CD14-positive monocyte (primary cell): ENCODE measurements at regions not wholly inside any gene's neighbourhood (a gene's known extent, or its start where the extent isn't known, plus 50 kb on each side); places are given as distances from the start of the nearest gene placed in this dataset.

Source experiments
- DNase-seq, 3 donors: peaks; one replicate each; pipeline ENCODE4 v3.0.0-alpha.2; 2011 to 2022
- H2AFZ ChIP-seq: 2 replicates; pipeline ENCODE4 v1.6.0; 2012; ENCODE audit warnings: mild to moderate bottlenecking, low read depth, low read length, inconsistent platforms; ENCODE audit not compliant: insufficient read depth, poor library complexity, severe bottlenecking
- H3K27ac ChIP-seq, 2 donors: 1 replicate in 1 of 2; 2 replicates in 1 of 2; pipeline ENCODE4 v1.5.1; 2012 to 2013; ENCODE audit warnings: low read length in 2 of 2, control low read depth in 1 of 2, inconsistent platforms in 1 of 2, low read depth in 1 of 2, mild to moderate bottlenecking in 1 of 2
- H3K27me3 ChIP-seq, 2 donors: one replicate each; pipeline versions ENCODE4 v1.6.0 to v1.6.1; 2011 to 2013; ENCODE audit warnings: low read length in 2 of 2; ENCODE audit not compliant: control insufficient read depth in 2 of 2, insufficient read depth in 2 of 2
- H3K36me3 ChIP-seq, 2 donors: replicated peaks in 1 of 2; 1 replicate in 1 of 2; 2 replicates in 1 of 2; pipeline versions ENCODE4 v1.5.1 to v1.6.1; 2012 to 2013; ENCODE audit warnings: low read length in 2 of 2, control low read depth in 1 of 2, inconsistent platforms in 1 of 2, mild to moderate bottlenecking in 1 of 2; ENCODE audit not compliant: insufficient read depth in 2 of 2, control insufficient read depth in 1 of 2
- H3K4me1 ChIP-seq, 2 donors: 1 replicate in 1 of 2; 2 replicates in 1 of 2; pipeline versions ENCODE4 v1.5.1 to v1.6.1; 2012 to 2013; ENCODE audit warnings: low read length in 2 of 2, control low read depth in 1 of 2, inconsistent platforms in 1 of 2, mild to moderate bottlenecking in 1 of 2, moderate library complexity in 1 of 2; ENCODE audit not compliant: insufficient read depth in 2 of 2, control insufficient read depth in 1 of 2
- H3K4me2 ChIP-seq: replicated peaks from 2 replicates; pipeline ENCODE3; 2012; ENCODE audit warnings: low read length, moderate library complexity, mild to moderate bottlenecking; ENCODE audit not compliant: poor library complexity, severe bottlenecking; ENCODE audit errors: extremely low read depth
- H3K4me3 ChIP-seq, 3 experiments: fragments of 200-600 bp in 1 of 3; sonication (generic) in 1 of 3; replicated peaks in 1 of 3; 1 replicate in 2 of 3; 2 replicates in 1 of 3; pipeline ENCODE4 v1.5.1; 2011 to 2013; ENCODE audit warnings: low read length in 3 of 3, mild to moderate bottlenecking in 3 of 3, control low read depth in 2 of 3, low read depth in 2 of 3, inconsistent platforms in 1 of 3, moderate library complexity in 1 of 3
- H3K79me2 ChIP-seq: 2 replicates; pipeline ENCODE4 v1.6.0; 2012; ENCODE audit warnings: mild to moderate bottlenecking, control low read depth, inconsistent platforms, low read length, moderate library complexity; ENCODE audit not compliant: insufficient read depth
- H3K9ac ChIP-seq: 2 replicates; pipeline ENCODE4 v1.6.0; 2017; ENCODE audit warnings: low read length, mild to moderate bottlenecking; ENCODE audit not compliant: insufficient read depth, poor library complexity, severe bottlenecking
- H3K9me3 ChIP-seq, 2 donors: replicated peaks in 1 of 2; 1 replicate in 1 of 2; 2 replicates in 1 of 2; pipeline versions ENCODE4 v1.5.1 to v1.6.1; 2012 to 2013; ENCODE audit warnings: low read length in 2 of 2, control low read depth in 1 of 2; ENCODE audit not compliant: control insufficient read depth in 1 of 2, insufficient read depth in 1 of 2
- H4K20me1 ChIP-seq: 2 replicates; pipeline ENCODE4 v1.6.0; 2012; ENCODE audit warnings: mild to moderate bottlenecking, low read length, control low read depth, moderate library complexity; ENCODE audit not compliant: insufficient read depth
- H3K27ac Mint-ChIP-seq, 7 donors: one replicate each; pipeline ENCODE4 v1.8.0; 2020; ENCODE audit warnings: mild to moderate bottlenecking in 7 of 7, mixed read lengths in 7 of 7, moderate library complexity in 6 of 7, inconsistent platforms in 2 of 7
- H3K27me3 Mint-ChIP-seq, 3 donors: one replicate each; pipeline ENCODE4 v1.8.0; 2021 to 2022; ENCODE audit warnings: low read depth in 3 of 3, mild to moderate bottlenecking in 3 of 3, mixed read lengths in 3 of 3, moderate library complexity in 3 of 3, inconsistent platforms in 1 of 3
- H3K36me3 Mint-ChIP-seq, 2 donors: one replicate each; pipeline ENCODE4 v1.8.0; 2020; ENCODE audit warnings: mixed read lengths in 2 of 2, inconsistent platforms in 1 of 2, mild to moderate bottlenecking in 1 of 2
- H3K4me1 Mint-ChIP-seq: one replicate; pipeline ENCODE4 v1.8.0; 2020; ENCODE audit warnings: mild to moderate bottlenecking, mixed read lengths
- H3K4me3 Mint-ChIP-seq, 2 donors: one replicate each; pipeline ENCODE4 v1.8.0; 2020; ENCODE audit warnings: mild to moderate bottlenecking in 2 of 2, mixed read lengths in 2 of 2, moderate library complexity in 1 of 2
- H3K9me3 Mint-ChIP-seq, 7 donors: one replicate each; pipeline ENCODE4 v1.8.0; 2020 to 2022; ENCODE audit warnings: mixed read lengths in 7 of 7, mild to moderate bottlenecking in 6 of 7, moderate library complexity in 6 of 7, inconsistent platforms in 2 of 7
- CTCF ChIP-seq: fragments of 200-600 bp; IDR thresholded peaks from one replicate; pipeline ENCODE4 v1.8.0; 2022; ENCODE audit warnings: antibody characterized with exemption, mild to moderate bottlenecking
- WGBS: methylation state at CpG from one replicate; pipeline ENCODE4 v1.1.5; 2013; ENCODE audit warnings: missing lambda C conversion rate; ENCODE audit not compliant: insufficient coverage; 5-methylcytosine and 5-hydroxymethylcytosine counted together
- intact Hi-C, 2 donors: fragments of 100-400 bp; cut with micrococcal nuclease; formaldehyde crosslinking; loops; one replicate each; pipeline versions ENCODE4 v1.15.0 to v1.15.1; 2023

DNA sequence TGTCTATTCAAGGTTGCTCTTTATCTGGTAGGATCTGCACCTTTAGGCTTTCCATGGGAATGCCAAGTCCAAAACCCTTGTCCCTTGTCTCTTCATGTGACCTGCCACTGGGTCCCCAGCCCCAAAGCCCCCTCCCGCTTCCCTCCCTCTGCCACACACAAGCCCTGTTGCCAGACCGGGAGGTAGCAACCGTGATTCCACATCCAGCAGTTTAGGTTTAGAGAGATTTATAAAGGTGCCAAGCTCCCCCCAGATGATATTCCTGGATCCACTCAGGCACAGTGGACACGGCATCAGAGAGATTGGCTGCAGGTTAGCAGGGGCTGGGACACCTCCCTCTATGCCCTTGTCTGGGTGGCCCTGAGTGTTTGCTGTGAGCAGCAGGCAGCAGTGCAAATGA lies 504.7 kb downstream of the CCDC171 start:
- Mint-ChIP-seq H3K36me3 (no peaks in the 10 kb centered on the region), H3K4me1 (peaks cover 4% of the 10 kb centered on the region), H3K4me3 (no peak overlapping the region), H3K27ac (no peak overlapping the region), H3K9me3 (peaks cover 0 to 2% (median under 1%) of the 10 kb centered on the region in 7 donors), H3K27me3 (peaks cover 0 to 3% (median 0%) of the 10 kb centered on the region in 3 donors)
- no peaks in the 10 kb centered on the region for H3K9me3 ChIP-seq
- no peak overlapping the region for H3K9ac ChIP-seq
- no peak overlapping the region for H3K4me3 ChIP-seq
- no peak overlapping the region for H3K4me2 ChIP-seq
- no peaks in the 10 kb centered on the region for H3K36me3 ChIP-seq
- no peaks in the 10 kb centered on the region for H3K27me3 ChIP-seq
- TF ChIP-seq CTCF: no peak
- no peak for DNase-seq
- no peaks in the 10 kb centered on the region for H4K20me1 ChIP-seq
- no peak overlapping the region for H2AFZ ChIP-seq
- H3K79me2 ChIP-seq: no peaks in the 10 kb centered on the region
- H3K27ac ChIP-seq: no peak overlapping the region
- H3K4me1 ChIP-seq: no peaks in the 10 kb centered on the region
- intact Hi-C loops: no loop called here
- 100% methylated on average over 1 of the region's 4 CpGs for WGBS

- DNase-seq: no peak
- peaks cover 4% of the 10 kb centered on the region for H3K4me1 Mint-ChIP-seq
- Histone ChIP-seq H3K27me3 (no peaks in the 10 kb centered on the region), H3K9me3 (no peaks in the 10 kb centered on the region), H3K4me1 (no peaks in the 10 kb centered on the region), H3K79me2 (no peaks in the 10 kb centered on the region), H3K9ac (no peak overlapping the region), H4K20me1 (no peaks in the 10 kb centered on the region), H2AFZ (no peak overlapping the region), H3K4me3 (no peak overlapping the region), H3K4me2 (no peak overlapping the region), H3K36me3 (no peaks in the 10 kb centered on the region), H3K27ac (no peak overlapping the region)
- WGBS: 27% methylated on average over 3 of the region's 7 CpGs
- peaks cover 0 to 8% (median 0%) of the 10 kb centered on the region in 3 donors for H3K27me3 Mint-ChIP-seq
- no peak for TF ChIP-seq CTCF
- H3K9me3 Mint-ChIP-seq: peaks cover 0 to 5% (median 0%) of the 10 kb centered on the region in 7 donors
- intact Hi-C loops: no loop called here
- H3K36me3 Mint-ChIP-seq: no peaks in the 10 kb centered on the region
- no peak overlapping the region for H3K4me3 Mint-ChIP-seq
- H3K27ac Mint-ChIP-seq: no peak overlapping the region
Observed at GRCh38 chr9:16058131-16058549, 505.3 kb downstream of the CCDC171 start.
